Type B pancreatic cell (in vitro differentiated cells): ENCODE measurements at regions not wholly inside any gene's neighbourhood (a gene's known extent, or its start where the extent isn't known, plus 50 kb on each side); places are given as distances from the start of the nearest gene placed in this dataset.
"Not testable (repeated sequence)": the region's sequence is repeated elsewhere in the genome, so short reads cannot be mapped to it uniquely, and the experiment has no call there.

Source experiments
- DNase-seq: peaks from one replicate; pipeline ENCODE4 v3.0.0; 2021; ENCODE audit warnings: mixed read lengths; ENCODE audit not compliant: unreplicated experiment; ENCODE audit errors: extremely low spot score
- H3K27ac Mint-ChIP-seq: 2 replicates; pipeline ENCODE4 v1.8.0; 2021; ENCODE audit warnings: mild to moderate bottlenecking, mixed read lengths
- H3K27me3 Mint-ChIP-seq: 2 replicates; pipeline ENCODE4 v1.8.0; 2021; ENCODE audit warnings: mixed read lengths
- H3K36me3 Mint-ChIP-seq: 2 replicates; pipeline ENCODE4 v1.8.0; 2021; ENCODE audit warnings: mixed read lengths
- H3K4me1 Mint-ChIP-seq: one replicate; pipeline ENCODE4 v1.8.0; 2021; ENCODE audit warnings: mixed read lengths; ENCODE audit not compliant: unreplicated experiment
- H3K4me3 Mint-ChIP-seq: 2 replicates; pipeline ENCODE4 v1.8.0; 2021; ENCODE audit warnings: mild to moderate bottlenecking, mixed read lengths
- H3K9me3 Mint-ChIP-seq: 2 replicates; pipeline ENCODE4 v1.8.0; 2021; ENCODE audit warnings: mixed read lengths
- TF ChIP-seq, protein P1 (sequence below): fragments of 200-600 bp; sonication (generic); conservative IDR thresholded peaks from 2 replicates; pipeline ENCODE4 v1.5.0; 2021; ENCODE audit warnings: antibody characterized with exemption, mild to moderate bottlenecking

DNA sequence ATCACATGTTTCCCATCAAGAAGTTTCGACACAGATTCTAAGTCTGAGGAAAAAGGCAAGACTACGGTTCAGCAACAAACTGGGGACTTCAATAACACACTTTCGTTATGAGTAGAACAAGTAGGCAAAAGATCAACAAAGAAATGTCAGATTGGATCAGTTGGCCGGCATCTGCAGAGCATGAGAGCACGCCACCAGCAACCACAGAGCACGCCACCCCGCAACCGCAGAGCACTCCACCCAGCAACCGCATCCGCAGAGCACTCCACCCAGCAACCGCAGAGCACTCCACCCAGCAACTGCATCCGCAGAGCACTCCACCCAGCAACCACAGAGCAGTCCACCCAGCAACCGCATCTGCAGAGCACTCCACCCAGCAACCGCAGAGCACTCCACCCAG is 89.7 kb upstream of the FAM20C start:
- DNase-seq, result no peak
- H3K9me3 Mint-ChIP-seq, result no peaks in the 10 kb centered on the region
- H3K27me3 Mint-ChIP-seq, result peaks cover 10% of the 10 kb centered on the region
- no peak overlapping the region for H3K4me3 Mint-ChIP-seq
- TF ChIP-seq, protein P1, sequence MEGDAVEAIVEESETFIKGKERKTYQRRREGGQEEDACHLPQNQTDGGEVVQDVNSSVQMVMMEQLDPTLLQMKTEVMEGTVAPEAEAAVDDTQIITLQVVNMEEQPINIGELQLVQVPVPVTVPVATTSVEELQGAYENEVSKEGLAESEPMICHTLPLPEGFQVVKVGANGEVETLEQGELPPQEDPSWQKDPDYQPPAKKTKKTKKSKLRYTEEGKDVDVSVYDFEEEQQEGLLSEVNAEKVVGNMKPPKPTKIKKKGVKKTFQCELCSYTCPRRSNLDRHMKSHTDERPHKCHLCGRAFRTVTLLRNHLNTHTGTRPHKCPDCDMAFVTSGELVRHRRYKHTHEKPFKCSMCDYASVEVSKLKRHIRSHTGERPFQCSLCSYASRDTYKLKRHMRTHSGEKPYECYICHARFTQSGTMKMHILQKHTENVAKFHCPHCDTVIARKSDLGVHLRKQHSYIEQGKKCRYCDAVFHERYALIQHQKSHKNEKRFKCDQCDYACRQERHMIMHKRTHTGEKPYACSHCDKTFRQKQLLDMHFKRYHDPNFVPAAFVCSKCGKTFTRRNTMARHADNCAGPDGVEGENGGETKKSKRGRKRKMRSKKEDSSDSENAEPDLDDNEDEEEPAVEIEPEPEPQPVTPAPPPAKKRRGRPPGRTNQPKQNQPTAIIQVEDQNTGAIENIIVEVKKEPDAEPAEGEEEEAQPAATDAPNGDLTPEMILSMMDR, result no peak
- no peak overlapping the region for H3K27ac Mint-ChIP-seq
- no peaks in the 10 kb centered on the region for H3K36me3 Mint-ChIP-seq
- no peaks in the 10 kb centered on the region for H3K4me1 Mint-ChIP-seq

DNA sequence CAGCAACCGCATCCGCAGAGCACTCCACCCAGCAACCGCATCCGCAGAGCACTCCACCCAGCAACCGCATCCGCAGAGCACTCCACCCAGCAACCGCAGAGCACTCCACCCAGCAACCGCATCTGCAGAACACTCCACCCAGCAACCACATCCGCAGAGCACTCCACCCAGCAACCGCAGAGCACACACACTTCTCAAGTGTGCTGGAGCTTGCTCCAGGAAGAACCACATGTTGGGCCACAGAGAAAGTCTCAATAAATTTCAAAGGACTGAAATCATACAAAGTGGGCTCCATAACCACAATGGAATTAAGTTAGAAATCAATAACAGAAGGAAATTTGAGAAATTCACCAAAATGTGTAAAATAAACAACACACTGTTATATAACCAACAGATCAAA is 88.4 kb upstream of the FAM20C start:
- H3K27me3 Mint-ChIP-seq, H3K9me3 Mint-ChIP-seq, H3K4me3 Mint-ChIP-seq, H3K27ac Mint-ChIP-seq, H3K4me1 Mint-ChIP-seq, H3K36me3 Mint-ChIP-seq, DNase-seq: not testable (repeated sequence)

DNA sequence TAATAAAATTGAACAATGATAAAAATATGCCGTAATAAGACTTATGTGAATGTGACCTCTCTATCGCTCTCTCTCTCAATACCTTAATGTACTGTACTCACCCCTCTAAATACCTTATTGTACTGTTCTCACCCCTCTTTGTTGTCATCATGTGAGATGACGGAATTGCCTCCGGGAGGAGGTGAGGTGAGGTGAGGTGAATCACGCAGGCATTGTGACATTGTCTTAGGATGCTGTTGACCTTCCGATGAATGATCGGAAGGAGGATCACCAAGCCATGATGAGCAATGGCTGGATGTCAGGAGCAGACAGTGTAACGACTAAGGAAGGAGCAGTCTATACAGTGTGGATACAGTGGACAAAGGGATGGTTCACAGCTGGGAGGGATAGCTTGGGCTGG is 87.4 kb upstream of the FAM20C start:
- DNase-seq, result no peak
- Mint-ChIP-seq H3K4me1 (no peaks in the 10 kb centered on the region), H3K36me3 (no peaks in the 10 kb centered on the region), H3K27ac (no peak overlapping the region), H3K9me3 (no peaks in the 10 kb centered on the region), H3K4me3 (no peak overlapping the region), H3K27me3 (peaks cover 15% of the 10 kb centered on the region)
- TF ChIP-seq, protein P1, result no peak

DNA sequence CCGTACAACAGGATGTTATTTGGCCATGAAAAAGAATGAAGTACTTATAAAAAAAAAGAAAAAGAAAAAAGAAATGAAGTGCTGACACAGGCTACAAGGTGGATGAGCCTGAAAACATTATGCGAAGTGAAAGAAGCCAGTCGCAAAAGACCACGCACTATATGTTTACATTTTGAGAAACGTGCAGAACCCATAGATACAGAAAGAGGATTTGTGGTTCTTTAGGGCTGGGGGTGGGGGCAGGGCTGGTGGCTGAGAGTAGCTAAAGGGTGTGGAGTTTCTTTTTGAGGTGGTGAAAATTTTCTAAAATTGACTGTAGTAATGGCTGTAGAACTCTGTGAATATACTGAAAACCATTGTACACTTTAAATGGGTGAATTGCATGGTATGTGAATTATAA is 86.0 kb upstream of the FAM20C start:
- TF ChIP-seq, protein P1, result no peak
- H3K4me3 Mint-ChIP-seq, result no peak overlapping the region

DNA sequence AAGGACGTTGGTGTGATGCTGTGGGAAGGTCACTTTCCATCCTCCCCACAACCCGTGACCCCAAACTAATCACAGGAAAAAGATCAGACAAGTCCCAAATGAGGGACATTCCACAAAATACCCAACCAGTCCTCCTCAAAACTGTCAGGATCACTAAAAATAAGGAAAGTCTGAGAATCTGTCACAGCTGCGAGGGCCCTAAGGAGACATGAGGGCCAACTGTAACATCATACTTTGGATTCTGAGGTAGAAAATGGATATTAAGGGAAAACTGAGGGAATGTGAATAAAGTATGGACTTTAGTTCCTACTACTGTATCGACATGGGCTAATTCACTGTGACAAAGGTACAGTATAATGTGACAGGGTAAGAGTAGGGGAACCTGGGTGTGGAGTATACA is 85.1 kb upstream of the FAM20C start:
- no peaks in the 10 kb centered on the region for H3K9me3 Mint-ChIP-seq
- no peak overlapping the region for H3K27ac Mint-ChIP-seq
- TF ChIP-seq, protein P1, result no peak
- H3K36me3 Mint-ChIP-seq, result no peaks in the 10 kb centered on the region
- no peak overlapping the region for H3K4me3 Mint-ChIP-seq
- H3K4me1 Mint-ChIP-seq, result no peaks in the 10 kb centered on the region
- DNase-seq, result no peak
- H3K27me3 Mint-ChIP-seq, result peaks cover 18% of the 10 kb centered on the region

More for the DNA sequence above, 86.0 kb upstream of the FAM20C start:
- no peaks in the 10 kb centered on the region for H3K4me1 Mint-ChIP-seq
- no peak overlapping the region for H3K27ac Mint-ChIP-seq
- no peaks in the 10 kb centered on the region for H3K9me3 Mint-ChIP-seq
- no peak for DNase-seq
- no peaks in the 10 kb centered on the region for H3K36me3 Mint-ChIP-seq
- H3K27me3 Mint-ChIP-seq, result peaks cover 18% of the 10 kb centered on the region

DNA sequence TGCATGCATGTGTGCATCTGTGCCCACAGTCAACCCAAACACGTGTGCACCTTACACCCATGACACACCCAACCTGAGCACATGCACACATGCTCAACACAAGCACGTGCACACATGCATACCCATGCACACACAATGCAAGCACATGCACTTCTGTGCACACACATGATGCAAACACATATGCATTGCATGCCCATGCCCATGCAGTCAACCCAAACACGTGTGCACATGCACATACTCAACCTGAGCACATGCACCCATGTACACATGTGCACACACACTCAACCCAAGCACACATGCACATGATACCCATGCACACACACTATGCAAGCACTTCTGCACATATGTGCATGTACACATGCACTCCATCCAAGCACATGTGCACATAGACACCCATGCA is 84.5 kb upstream of the FAM20C start:
- no peak for DNase-seq
- H3K36me3 Mint-ChIP-seq, result no peaks in the 10 kb centered on the region
- TF ChIP-seq, protein P1, result no peak
- H3K4me1 Mint-ChIP-seq, result no peaks in the 10 kb centered on the region
- H3K27ac Mint-ChIP-seq, result no peak overlapping the region
- no peak overlapping the region for H3K4me3 Mint-ChIP-seq
- H3K27me3 Mint-ChIP-seq, result peaks cover 21% of the 10 kb centered on the region
- peaks cover 3% of the 10 kb centered on the region for H3K9me3 Mint-ChIP-seq
